GM12878 (cell line): ENCODE measurements at regions not wholly inside any gene's neighbourhood (a gene's known extent, or its start where the extent isn't known, plus 50 kb on each side); places are given as distances from the start of the nearest gene placed in this dataset.

Source experiments
- ATAC-seq: fragments of 200-7000 bp; cut with Tn5 transposase; 3 replicates; pipeline ENCODE4 v1.9.1; 2020; ENCODE audit warnings: mild to moderate bottlenecking, moderate library complexity
- BruUV-seq: library from RNA; stranded (reverse); fragments of 400-500 nt; replicated peaks from 2 replicates; lab custom pipeline; 2021; lab: Mats Ljungman, UMichigan
- CTCF ChIA-PET: fragments of 300-600 bp; sonication (Branson Sonifier 250); formaldehyde crosslinking; extraction: SDS; loops from one replicate; lab custom pipeline; 2021; ENCODE audit warnings: inconsistent platforms; lab: Yijun Ruan, JAX
- POLR2A ChIA-PET: fragments of 350-600 bp; formaldehyde crosslinking; extraction: SDS; loops from one replicate; lab custom pipeline; 2021; ENCODE audit warnings: inconsistent platforms; lab: Charles Lee
- RAD21 ChIA-PET: fragments of 300-600 bp; sonication (Branson Sonifier 250); formaldehyde crosslinking; loops from one replicate; lab custom pipeline; 2023; ENCODE audit warnings: antibody characterized with exemption; ENCODE audit not compliant: unreplicated experiment; lab: Charles Lee
- SMC1A ChIA-PET: fragments of 300-600 bp; sonication (Branson Sonifier 250); formaldehyde crosslinking; loops from one replicate; lab custom pipeline; 2023; ENCODE audit not compliant: unreplicated experiment, uncharacterized antibody; lab: Charles Lee
- DNase-seq: peaks from one replicate; pipeline ENCODE4 v3.0.0-alpha.2; 2011; ENCODE audit warnings: low read depth, low spot score
- FAIRE-seq: peaks from 3 replicates; lab custom pipeline; 2011; peaks lifted over from hg19 to GRCh38; lab: Jason Lieb, UNC
- H2AFZ ChIP-seq: 2 replicates; pipeline ENCODE4 v1.6.0; 2011; ENCODE audit warnings: low read depth, low read length, control low read depth; ENCODE audit not compliant: control insufficient read depth
- H3K27ac ChIP-seq: 2 replicates; pipeline ENCODE4 v1.5.1; 2011; ENCODE audit warnings: control low read depth; ENCODE audit not compliant: control insufficient read depth, insufficient read depth
- H3K27me3 ChIP-seq, 2 experiments: replicated peaks in 1 of 2; 2 replicates each; pipeline versions ENCODE4 v1.6.0 to v1.6.1; 2011; ENCODE audit warnings: low read length in 1 of 2; ENCODE audit not compliant: control insufficient read depth in 2 of 2, insufficient read depth in 2 of 2
- H3K36me3 ChIP-seq, 2 experiments: 2 replicates each; pipeline ENCODE4 v1.5.1; 2011; ENCODE audit warnings: low read length in 1 of 2; ENCODE audit not compliant: control insufficient read depth in 2 of 2, insufficient read depth in 2 of 2
- H3K4me1 ChIP-seq: 2 replicates; pipeline ENCODE4 v1.6.1; 2011; ENCODE audit warnings: mild to moderate bottlenecking, low read length, moderate library complexity, mixed read lengths; ENCODE audit not compliant: control insufficient read depth, insufficient read depth
- H3K4me2 ChIP-seq: 2 replicates; pipeline ENCODE4 v1.6.0; 2011; ENCODE audit warnings: control low read depth; ENCODE audit not compliant: control insufficient read depth, insufficient read depth
- H3K4me3 ChIP-seq: fragments of 200-600 bp; sonication (generic); 2 replicates; pipeline ENCODE4 v1.5.1; 2016
- H3K79me2 ChIP-seq: 2 replicates; pipeline ENCODE4 v1.6.0; 2011; ENCODE audit warnings: low read length; ENCODE audit not compliant: control insufficient read depth, insufficient read depth
- H3K9ac ChIP-seq: 2 replicates; pipeline ENCODE4 v1.8.0; 2011; ENCODE audit warnings: low read length, control low read depth, mixed read lengths; ENCODE audit not compliant: control insufficient read depth, insufficient read depth
- H3K9me3 ChIP-seq: replicated peaks from 3 replicates; pipeline ENCODE4 v1.5.1; 2011; ENCODE audit warnings: mild to moderate bottlenecking, low read length; ENCODE audit not compliant: control insufficient read depth, insufficient read depth
- H4K20me1 ChIP-seq: 2 replicates; pipeline ENCODE4 v1.6.0; 2011; ENCODE audit not compliant: control insufficient read depth, insufficient read depth
- ESRRA ChIP-seq: IDR thresholded peaks from 2 replicates; pipeline ENCODE4 v1.6.1; 2012; ENCODE audit warnings: mild to moderate bottlenecking, low read length, improper control_type of control experiment
- EZH2 ChIP-seq: IDR thresholded peaks from 2 replicates; pipeline ENCODE4 v1.6.1; 2012; ENCODE audit warnings: low read depth, mild to moderate bottlenecking, control low read depth, inconsistent platforms, low read length, borderline replicate concordance; ENCODE audit not compliant: control insufficient read depth
- GATAD2B ChIP-seq: fragments of 450-650 bp; conservative IDR thresholded peaks from 2 replicates; pipeline ENCODE4 v1.6.1; 2017; ENCODE audit warnings: low read depth, mild to moderate bottlenecking, moderate library complexity
- KDM1A ChIP-seq: fragments of 200-600 bp; sonication (generic); IDR thresholded peaks from 2 replicates; pipeline ENCODE4 v1.6.1; 2016; ENCODE audit warnings: borderline replicate concordance
- KLF5 ChIP-seq: fragments of 450-650 bp; IDR thresholded peaks from 2 replicates; pipeline ENCODE4 v1.6.1; 2014; ENCODE audit warnings: mild to moderate bottlenecking; ENCODE audit not compliant: partially characterized antibody
- MYC ChIP-seq: IDR thresholded peaks from 2 replicates; pipeline ENCODE4 v1.6.1; 2011; ENCODE audit warnings: mild to moderate bottlenecking, low read length, moderate library complexity, inconsistent platforms; ENCODE audit not compliant: insufficient read depth, insufficient replicate concordance, insufficient read length, severe bottlenecking
- NR2C1 ChIP-seq: fragments of 450-650 bp; IDR thresholded peaks from 2 replicates; pipeline ENCODE4 v1.6.1; 2017; ENCODE audit warnings: antibody characterized with exemption, mild to moderate bottlenecking, moderate library complexity
- SP1 ChIP-seq: IDR thresholded peaks from one replicate; pipeline ENCODE4 v1.6.1; 2011; ENCODE audit warnings: low read depth, low read length
- SUZ12 ChIP-seq: fragments of 200-600 bp; sonication (generic); IDR thresholded peaks from one replicate; pipeline ENCODE4 v1.6.1; 2018; ENCODE audit warnings: antibody characterized with exemption, mild to moderate bottlenecking; ENCODE audit not compliant: unreplicated experiment
- TBL1XR1 ChIP-seq: IDR thresholded peaks from 2 replicates; pipeline ENCODE4 v1.6.1; 2012; ENCODE audit warnings: low read depth, low read length, improper control_type of control experiment
- WGBS: methylation state at CpG from one replicate; pipeline ENCODE4 v1.1.6; 2016; ENCODE audit warnings: low lambda C conversion rate; ENCODE audit not compliant: insufficient replicate concordance, insufficient coverage; ENCODE audit errors: missing lambda C conversion rate; 5-methylcytosine and 5-hydroxymethylcytosine counted together
- in situ Hi-C: fragments of 300-500 bp; cut with MboI; formaldehyde crosslinking; loops from 9 replicates; pipeline ENCODE4 v1.14.3; 2018; ENCODE audit warnings: mixed read lengths
- intact Hi-C: fragments of 100-400 bp; cut with micrococcal nuclease; formaldehyde crosslinking; loops from one replicate; pipeline ENCODE4 v1.14.2; 2022; ENCODE audit not compliant: unreplicated experiment
- TF ChIP-seq, protein P1 (sequence below): fragments of 450-650 bp; IDR thresholded peaks from 2 replicates; pipeline ENCODE4 v1.6.1; 2017; ENCODE audit warnings: borderline replicate concordance
- TF ChIP-seq, protein P2 (sequence below): IDR thresholded peaks from 2 replicates; pipeline ENCODE4 v1.6.1; 2011; ENCODE audit warnings: borderline replicate concordance, low read depth, mild to moderate bottlenecking, moderate library complexity, mixed read lengths, low read length; ENCODE audit not compliant: insufficient read depth; ENCODE audit errors: extremely low read length
- TF ChIP-seq, protein P3 (sequence below): IDR thresholded peaks from 2 replicates; pipeline ENCODE4 v1.6.1; 2011; ENCODE audit warnings: low read depth, mild to moderate bottlenecking, low read length, moderate library complexity, borderline replicate concordance; ENCODE audit errors: extremely low read depth

DNA sequence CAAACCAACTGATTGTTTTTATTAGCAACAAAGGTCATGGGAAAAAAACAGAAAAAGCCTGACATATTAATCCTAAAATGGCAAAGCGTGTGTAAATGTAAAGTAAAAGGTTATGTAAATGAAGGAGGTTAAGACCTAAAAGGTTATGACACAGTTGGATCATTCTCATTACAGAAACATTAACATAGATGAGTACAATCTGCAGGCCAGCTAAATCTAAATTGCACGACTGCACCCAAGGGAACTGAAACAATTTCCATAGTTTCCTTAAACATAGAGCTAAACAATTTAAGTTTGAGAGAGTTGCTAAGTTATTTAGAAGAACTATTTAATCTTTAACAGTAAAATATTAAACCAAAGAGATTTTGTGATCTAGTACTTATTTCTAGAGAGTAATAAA is 151.6 kb upstream of the UBE2E3 start (continued):
- TF ChIP-seq, protein P1, sequence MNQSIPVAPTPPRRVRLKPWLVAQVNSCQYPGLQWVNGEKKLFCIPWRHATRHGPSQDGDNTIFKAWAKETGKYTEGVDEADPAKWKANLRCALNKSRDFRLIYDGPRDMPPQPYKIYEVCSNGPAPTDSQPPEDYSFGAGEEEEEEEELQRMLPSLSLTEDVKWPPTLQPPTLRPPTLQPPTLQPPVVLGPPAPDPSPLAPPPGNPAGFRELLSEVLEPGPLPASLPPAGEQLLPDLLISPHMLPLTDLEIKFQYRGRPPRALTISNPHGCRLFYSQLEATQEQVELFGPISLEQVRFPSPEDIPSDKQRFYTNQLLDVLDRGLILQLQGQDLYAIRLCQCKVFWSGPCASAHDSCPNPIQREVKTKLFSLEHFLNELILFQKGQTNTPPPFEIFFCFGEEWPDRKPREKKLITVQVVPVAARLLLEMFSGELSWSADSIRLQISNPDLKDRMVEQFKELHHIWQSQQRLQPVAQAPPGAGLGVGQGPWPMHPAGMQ: no peak
- TF ChIP-seq, protein P2, sequence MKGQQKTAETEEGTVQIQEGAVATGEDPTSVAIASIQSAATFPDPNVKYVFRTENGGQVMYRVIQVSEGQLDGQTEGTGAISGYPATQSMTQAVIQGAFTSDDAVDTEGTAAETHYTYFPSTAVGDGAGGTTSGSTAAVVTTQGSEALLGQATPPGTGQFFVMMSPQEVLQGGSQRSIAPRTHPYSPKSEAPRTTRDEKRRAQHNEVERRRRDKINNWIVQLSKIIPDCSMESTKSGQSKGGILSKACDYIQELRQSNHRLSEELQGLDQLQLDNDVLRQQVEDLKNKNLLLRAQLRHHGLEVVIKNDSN: no peak

DNA sequence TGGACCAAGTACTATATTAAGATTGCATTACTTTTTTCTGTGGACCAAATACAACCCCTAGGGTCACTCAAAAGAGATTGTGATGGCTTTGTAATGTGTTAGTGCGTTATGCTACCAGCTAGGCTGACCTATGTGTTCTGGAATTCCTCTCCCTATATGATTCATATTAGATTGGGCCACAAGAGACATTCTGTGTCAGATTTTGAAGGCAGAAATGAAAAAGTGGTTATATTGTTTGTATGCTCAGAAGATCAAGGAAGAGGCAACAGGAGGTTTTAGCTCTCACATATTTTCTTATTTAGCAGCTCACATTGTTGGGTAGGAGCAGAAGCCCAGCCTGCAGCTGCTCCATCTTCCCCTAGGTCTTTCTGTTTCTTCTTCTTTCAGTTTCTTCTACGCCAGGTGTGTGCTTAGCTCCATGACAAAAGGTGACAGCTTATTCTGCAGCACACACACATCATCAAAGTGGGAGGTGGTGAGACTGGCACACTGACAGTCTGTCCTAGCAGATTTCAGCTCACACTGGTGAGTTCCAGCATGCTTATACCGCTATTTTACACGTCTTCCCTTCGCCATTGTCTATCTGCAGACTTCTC is 156.8 kb upstream of the UBE2E3 start:
- Histone ChIP-seq H3K36me3 (no peaks in the 10 kb centered on the region), H2AFZ (no peak overlapping the region), H3K9me3 (no peaks in the 10 kb centered on the region), H3K4me3 (no peak overlapping the region), H3K4me1 (no peaks in the 10 kb centered on the region), H4K20me1 (no peaks in the 10 kb centered on the region), H3K9ac (no peak overlapping the region), H3K79me2 (no peaks in the 10 kb centered on the region), H3K27ac (no peak overlapping the region), H3K27me3 (no peaks in the 10 kb centered on the region), H3K4me2 (no peak overlapping the region)
- in situ Hi-C loops: no loop called here
- 33% methylated on average over 5 of the region's 5 CpGs for WGBS
- ChIA-PET SMC1A (no interaction called here), RAD21 (no interaction called here), POLR2A (no interaction called here), CTCF (no interaction called here)
- DNase-seq (no peak), ATAC-seq (no peak), FAIRE-seq (no peak)
- intact Hi-C loops: no loop called here
- BruUV-seq: no TSS peak
- TF ChIP-seq SP1: no peak
- no peak for TF ChIP-seq TBL1XR1
- no peak for TF ChIP-seq SUZ12
- TF ChIP-seq, protein P3, sequence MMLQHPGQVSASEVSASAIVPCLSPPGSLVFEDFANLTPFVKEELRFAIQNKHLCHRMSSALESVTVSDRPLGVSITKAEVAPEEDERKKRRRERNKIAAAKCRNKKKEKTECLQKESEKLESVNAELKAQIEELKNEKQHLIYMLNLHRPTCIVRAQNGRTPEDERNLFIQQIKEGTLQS: no peak
- TF ChIP-seq EZH2: no peak
- no peak for TF ChIP-seq NR2C1
- no peak for TF ChIP-seq ESRRA
- no peak for TF ChIP-seq GATAD2B
- no peak for TF ChIP-seq KDM1A
- no peak for TF ChIP-seq KLF5
- no peak for TF ChIP-seq MYC
